ENCODE measurements at regions not wholly inside any gene's neighbourhood (a gene's known extent, or its start where the extent isn't known, plus 50 kb on each side); places are given as distances from the start of the nearest gene placed in this dataset.
"Not testable (repeated sequence)": the region's sequence is repeated elsewhere in the genome, so short reads cannot be mapped to it uniquely, and the experiment has no call there.

DNA sequence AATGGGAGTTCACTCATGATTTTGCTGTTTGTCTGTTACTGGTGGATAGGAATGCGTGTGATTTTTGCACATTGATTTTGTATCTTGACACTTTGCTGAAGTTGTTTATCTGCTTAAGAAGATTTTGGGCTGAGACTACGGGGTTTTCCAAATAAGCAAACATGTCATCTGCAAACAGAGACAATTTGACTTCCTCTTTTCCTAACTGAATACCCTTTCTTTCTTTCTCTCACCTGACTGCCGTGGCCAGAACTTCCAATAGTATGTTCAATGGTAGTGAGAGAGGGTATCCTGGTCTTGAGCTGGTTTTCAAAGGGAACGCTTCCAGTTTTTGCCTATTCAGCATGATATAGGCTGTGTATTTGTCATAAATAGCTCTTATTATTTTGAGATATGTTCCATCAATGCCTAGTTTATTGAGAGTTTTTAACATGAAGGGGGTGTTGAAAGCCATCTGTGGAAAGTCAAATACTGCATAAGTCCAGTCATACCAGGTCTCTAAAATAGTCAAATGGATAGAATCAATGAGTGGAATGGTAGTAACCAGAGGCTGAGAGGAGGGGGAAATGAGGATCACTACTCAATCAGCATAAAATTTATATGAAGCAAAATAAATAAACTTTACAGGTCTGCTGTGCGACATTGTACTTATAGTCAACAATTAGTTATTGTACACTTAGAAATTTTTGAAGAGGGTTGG, 610.4 kb upstream of the ADGRB3 start:
- DNase-seq (ENCODE audit: low read depth, low spot score), result no peak

DNA sequence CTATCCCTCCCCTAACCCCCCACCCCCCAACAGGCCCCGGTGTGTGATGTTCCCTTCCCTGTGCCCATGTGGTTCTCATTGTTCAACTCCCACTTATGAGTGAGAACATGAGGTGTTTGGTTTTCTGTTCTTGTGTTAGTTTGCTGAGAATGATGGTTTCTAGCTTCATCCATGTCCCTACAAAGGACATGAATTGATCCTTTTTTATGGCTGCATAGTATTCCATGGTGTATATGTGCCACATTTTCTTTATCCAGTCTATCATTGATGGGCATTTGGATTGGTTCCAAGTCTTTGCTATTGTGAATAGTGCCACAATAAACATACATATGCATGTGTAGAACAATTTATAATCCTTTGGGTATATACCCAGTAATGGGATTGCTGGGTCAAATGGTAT, 612.1 kb upstream of the ADGRB3 start:
- DNase-seq (ENCODE audit: low read depth, low spot score), result not testable (repeated sequence)

GRCh38 chr6:68013780-68014515, 621.1 kb upstream of the ADGRB3 start:
- DNase-seq (ENCODE audit: low read depth, low spot score), result no peak

- no peak for DNase-seq (ENCODE audit: low read depth, low spot score)
These were observed 622.3 kb upstream of the ADGRB3 start for GRCh38 chr6:68012822-68013221.

DNA sequence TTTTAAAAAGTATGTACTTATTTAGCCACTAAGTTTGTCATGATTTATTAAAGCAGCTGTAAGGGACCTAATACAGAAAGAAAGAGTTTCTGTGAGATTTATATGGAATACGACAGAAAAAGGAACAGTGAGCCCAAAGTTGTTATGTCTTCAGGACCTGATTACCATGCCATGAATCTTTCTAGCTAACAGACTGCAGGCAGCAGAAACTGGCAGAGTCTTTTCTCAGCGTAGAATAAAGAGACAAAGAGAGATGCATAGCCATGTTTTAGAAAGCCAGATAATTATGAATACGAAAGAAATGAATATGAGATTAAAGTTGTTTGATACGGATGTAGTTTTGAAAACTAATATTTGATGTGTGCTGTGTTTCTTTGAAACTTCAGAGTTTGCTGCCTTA, 624.1 kb upstream of the ADGRB3 start:
- no peak for DNase-seq (ENCODE audit: low read depth, low spot score)

- no peak for DNase-seq (ENCODE audit: low read depth, low spot score)
These were observed 626.6 kb upstream of the ADGRB3 start for GRCh38 chr6:68008445-68008844.

- DNase-seq (ENCODE audit: low read depth, low spot score), result no peak
These were observed 627.4 kb upstream of the ADGRB3 start for GRCh38 chr6:68007717-68008116.

GRCh38 chr6:67986694-67987232, 648.3 kb upstream of the ADGRB3 start:
- DNase-seq (ENCODE audit: low read depth, low spot score), result no peak

- no peak for DNase-seq (ENCODE audit: low read depth, low spot score)
These were observed 658.6 kb upstream of the ADGRB3 start for GRCh38 chr6:67976486-67976885.

DNA sequence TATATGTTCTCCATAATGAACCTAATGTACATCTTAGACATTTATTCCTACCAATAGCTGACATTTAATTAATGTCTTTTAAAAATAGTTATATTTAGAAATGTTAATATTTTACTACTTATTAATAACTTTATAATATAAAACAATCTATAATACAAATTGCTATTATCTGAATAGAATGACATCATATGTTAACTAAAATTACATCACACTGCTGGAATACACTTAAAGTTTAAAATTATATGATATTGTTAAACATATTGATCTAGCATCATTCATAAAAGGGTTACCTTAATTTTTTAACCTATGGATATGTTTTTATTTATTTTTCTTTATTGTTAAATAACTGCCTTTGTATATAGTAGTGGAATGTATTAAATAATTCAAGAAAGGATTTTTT, 660.2 kb upstream of the ADGRB3 start:
- DNase-seq (ENCODE audit: low read depth, low spot score), result no peak

- no peak for DNase-seq (ENCODE audit: low read depth, low spot score)
These were observed 663.3 kb upstream of the ADGRB3 start for GRCh38 chr6:67971812-67972211.

GRCh38 chr6:67966830-67967229, 668.3 kb upstream of the ADGRB3 start:
- no peak for DNase-seq (ENCODE audit: low read depth, low spot score)

DNA sequence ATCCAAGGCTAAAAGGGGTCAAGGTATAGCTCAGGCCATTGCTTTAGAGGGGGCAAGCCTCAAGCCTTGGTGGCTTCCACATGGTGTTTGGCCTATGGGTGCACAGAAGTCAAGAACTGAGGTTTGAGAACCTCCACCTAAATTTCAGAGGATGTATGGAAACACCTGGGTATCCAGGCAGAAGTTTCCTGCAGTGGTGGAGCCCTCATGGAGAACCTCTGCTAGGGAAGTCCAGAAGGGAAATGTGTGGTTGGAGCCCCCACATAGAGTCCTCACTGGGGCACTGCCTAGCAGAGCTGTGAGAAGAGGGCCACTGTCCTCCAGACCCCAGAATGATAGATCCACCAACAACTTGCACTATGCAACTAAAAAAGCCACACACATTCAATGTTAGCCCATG, 678.7 kb upstream of the ADGRB3 start:
- no peak for DNase-seq (ENCODE audit: low read depth, low spot score)

DNA sequence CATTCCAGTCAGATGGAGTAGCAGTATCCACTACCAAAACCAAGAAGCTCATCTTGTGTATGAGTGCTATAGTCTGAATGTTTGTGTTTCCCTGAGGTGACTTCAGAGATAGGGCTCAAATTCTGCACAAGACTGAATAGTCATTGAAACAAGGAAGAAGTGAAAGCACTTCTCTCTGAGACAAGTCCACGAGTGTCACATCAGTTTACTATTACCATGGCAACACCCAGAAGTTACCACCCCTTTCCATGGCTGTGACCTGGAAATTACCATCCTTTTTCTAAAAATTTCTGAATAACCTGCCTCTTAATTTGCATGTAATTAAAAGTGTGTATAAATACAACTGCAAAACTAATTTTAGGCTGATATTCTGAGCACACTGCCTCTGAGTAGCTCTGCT, 682.1 kb upstream of the ADGRB3 start:
- DNase-seq (ENCODE audit: low read depth, low spot score), result no peak

DNA sequence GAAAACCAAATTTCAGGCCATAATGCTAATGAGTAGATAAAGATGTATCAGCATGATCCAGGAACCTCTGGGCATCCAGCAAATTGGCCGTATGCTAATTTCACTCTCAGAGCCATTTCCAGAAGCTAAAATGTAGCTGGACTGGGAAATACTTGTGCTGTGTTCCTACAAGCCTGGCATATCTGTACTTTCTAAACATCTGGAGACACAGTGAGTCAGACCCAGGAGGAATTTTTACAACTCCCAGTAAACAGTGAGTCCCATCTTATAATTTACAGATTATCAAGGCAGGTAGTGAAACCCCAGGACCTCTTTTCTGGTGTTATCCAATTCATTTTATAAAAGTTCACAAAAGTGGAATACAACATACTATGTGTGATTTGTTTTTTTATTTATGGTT, 683.0 kb upstream of the ADGRB3 start:
- DNase-seq (ENCODE audit: low read depth, low spot score), result no peak

DNA sequence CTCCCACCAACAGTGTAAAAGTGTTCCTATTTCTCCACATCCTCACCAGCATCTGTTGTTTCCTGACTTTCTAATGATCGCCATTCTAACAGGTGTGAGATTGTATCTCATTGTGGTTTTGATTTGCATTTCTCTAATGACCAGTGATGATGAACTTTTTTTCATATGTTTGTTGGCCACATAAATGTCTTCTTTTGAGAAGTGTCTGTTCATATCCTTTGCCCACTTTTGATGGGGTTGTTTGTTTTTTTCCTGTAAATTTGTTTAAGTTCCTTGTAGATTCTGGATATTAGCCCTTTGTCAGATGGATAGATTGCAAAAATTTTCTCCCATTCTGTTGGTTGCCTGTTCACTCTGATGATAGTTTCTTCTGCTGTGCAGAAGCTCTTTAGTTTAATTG, 687.3 kb upstream of the ADGRB3 start:
- not testable (repeated sequence) for DNase-seq (ENCODE audit: low read depth, low spot score)

DNA sequence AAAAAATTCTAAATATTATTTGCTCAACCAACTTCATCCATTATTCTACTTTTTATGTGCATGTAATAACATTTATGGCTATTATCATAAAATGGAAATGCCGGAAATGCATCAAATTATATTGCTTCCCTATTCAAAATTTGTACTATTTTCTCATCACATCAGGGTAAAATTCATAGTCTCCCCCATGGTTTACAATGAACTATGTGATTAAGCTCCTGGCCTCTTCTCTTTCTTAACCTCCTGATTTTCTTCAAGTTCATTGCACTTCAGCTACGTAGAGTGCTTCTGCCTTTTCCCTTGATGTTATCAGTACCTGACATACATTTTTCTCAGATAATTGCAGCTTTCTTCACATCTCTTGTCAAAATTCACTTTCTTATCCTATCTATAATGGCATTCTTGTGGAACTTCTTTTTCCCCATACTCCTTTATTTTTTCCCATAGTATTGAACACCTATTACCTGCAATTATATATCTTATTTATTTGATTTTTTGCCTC, 699.1 kb upstream of the ADGRB3 start:
- no peak for DNase-seq (ENCODE audit: low read depth, low spot score)

- no peak for DNase-seq (ENCODE audit: low read depth, low spot score)
These were observed 701.8 kb upstream of the ADGRB3 start for GRCh38 chr6:67933278-67933677.

GRCh38 chr6:67922588-67922987, 712.5 kb upstream of the ADGRB3 start:
- not testable (repeated sequence) for DNase-seq (ENCODE audit: low read depth, low spot score)

DNA sequence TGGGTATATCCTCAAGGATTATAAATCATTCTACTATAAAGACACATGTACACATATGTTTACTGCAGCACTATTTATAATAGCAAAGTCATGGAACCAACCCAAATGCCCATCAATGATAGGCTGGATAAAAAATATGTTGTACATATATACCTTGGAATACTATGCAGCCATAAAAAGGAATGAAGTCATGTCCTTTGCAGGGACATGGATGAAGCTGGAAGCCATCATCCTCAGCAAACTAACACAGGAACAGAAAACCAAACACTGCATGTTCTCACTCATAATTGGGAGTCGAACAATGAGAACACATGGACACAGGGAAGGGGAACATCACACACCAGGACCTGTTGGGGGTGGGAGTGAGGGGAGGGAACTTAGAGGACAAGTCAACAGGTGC, 715.0 kb upstream of the ADGRB3 start:
- DNase-seq (ENCODE audit: low read depth, low spot score), result not testable (repeated sequence)

DNA sequence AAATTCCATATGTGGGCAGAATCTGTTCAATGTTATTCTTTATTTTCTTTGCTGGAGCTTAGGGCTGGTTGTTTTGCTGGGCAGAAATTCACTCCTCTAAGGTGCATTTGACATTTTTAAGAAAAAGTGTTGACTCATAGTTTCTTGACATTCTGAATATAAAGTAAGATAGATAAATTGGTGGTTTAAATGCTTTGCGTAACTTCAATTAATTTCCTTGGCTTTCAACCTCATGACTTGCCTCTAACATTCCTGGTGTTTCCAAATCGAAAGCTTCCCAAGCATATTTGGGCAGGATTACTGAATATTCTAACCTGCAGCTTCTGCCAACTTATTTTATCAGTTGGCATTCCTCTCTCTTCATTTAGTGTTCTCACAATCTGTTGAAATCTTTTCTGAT, 718.7 kb upstream of the ADGRB3 start:
- DNase-seq (ENCODE audit: low read depth, low spot score), result no peak

- DNase-seq (ENCODE audit: low read depth, low spot score), result no peak
These were observed 720.7 kb upstream of the ADGRB3 start for GRCh38 chr6:67914419-67914818.

GRCh38 chr6:67909354-67909753, 725.7 kb upstream of the ADGRB3 start:
- DNase-seq (ENCODE audit: low read depth, low spot score), result no peak
